RKO (cell line): ENCODE measurements at regions not wholly inside any gene's neighbourhood (a gene's known extent, or its start where the extent isn't known, plus 50 kb on each side); places are given as distances from the start of the nearest gene placed in this dataset.

Experiments
- DNase-seq: peaks from one replicate; pipeline ENCODE4 v3.0.0-alpha.2; 2016; ENCODE audit warnings: low spot score

DNA sequence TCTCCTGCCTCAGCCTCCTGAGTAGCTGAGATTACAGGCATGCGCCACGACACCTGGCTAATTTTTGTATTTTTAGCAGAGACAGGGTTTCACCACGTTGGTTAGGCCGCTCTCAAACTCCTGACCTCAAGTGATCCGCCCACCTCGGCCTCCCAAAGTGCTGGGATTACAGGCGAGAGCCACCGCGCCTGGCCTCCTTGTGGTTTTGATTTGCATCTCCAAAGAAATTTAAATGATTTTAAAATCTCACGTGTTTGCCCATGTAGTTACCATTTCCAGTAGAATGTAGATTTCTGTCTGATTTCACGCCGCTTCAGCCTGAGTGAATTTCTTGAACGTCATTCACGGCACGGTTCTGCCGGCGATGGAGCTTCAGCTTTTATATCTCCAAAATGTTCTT lies 55.8 kb downstream of the IGF2 start:
- no peak for DNase-seq

DNA sequence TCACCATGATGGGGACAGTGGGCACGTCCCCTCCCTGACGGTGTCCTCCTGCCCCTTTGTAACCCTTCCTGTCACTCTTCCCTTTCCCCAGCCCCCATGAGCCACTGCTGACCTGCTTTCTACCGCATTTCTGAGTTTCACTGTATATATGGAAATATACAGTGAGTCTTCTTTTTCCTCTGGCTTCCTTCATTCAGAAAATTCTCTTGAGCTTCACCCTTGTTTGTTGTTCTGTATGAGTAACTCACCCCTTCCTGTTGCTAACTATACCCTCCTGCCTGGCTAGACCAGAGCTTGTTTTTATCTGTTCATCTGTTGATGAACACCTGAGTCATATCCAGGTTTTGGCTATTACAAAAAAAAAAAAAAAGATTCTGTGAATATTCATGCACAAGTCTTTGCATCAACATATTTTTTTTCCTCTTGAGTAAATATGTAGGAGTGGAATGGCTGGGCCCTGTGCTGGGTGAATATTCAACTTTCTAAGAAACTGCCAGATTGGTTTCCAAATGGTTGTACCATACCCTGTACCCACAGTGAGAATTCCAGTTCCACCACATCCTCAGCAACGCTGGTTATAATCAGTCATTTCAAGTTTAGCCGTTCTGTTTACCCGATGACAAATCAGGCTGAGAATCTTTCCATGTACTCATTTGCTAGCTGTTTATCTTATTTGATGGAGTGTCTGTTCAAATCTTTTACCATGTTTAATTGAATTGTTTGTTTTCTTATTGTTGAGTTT lies 62.0 kb downstream of the IGF2 start:
- peak; percentile 51 for DNase-seq

DNA sequence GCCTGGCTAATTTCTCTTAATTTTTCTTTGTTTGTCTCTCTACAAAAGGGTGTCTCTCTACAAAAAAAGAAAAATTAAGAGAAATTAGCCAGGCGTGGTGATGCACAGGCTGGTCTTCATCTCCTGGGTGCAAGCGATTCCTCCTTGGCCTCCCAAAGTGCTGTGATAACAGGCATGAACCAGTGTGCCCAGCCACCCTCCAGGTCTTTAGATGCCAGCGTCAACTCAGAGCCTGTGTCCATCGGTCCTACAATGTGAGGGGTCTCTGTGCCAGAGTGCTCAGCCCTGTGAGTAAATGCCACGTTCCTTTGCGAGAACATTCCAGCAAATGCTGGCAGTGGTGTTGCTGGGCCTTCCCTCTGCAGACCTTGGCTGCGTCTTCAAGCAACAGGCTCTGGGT lies 62.7 kb downstream of the IGF2 start:
- DNase-seq, result no peak

DNA sequence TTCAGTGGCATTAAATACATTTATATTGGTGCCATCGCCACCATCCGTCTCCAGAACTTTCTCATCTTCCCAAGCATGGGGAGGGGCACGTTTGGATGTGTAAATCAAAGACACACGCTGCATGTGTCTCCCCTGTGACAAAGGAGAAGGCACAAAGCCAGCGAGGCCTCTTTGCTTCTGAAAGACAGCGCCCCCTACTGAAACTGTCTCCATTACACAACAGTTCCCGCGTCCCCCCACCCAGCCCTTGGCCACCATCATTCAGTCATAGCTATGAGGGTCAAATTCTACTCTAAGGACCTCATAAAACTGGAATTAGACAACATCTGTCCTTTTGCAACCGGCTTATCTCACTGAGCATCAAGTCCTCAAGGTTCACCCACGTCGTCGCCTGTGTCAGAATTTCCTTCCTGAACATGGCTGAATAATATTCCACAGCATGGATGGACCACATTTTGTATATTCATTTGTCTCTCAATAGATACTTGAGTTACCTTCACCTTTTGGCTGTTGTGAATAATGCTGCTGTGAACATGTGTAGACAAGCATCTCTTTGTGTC lies 64.8 kb downstream of the IGF2 start:
- no peak for DNase-seq

DNA sequence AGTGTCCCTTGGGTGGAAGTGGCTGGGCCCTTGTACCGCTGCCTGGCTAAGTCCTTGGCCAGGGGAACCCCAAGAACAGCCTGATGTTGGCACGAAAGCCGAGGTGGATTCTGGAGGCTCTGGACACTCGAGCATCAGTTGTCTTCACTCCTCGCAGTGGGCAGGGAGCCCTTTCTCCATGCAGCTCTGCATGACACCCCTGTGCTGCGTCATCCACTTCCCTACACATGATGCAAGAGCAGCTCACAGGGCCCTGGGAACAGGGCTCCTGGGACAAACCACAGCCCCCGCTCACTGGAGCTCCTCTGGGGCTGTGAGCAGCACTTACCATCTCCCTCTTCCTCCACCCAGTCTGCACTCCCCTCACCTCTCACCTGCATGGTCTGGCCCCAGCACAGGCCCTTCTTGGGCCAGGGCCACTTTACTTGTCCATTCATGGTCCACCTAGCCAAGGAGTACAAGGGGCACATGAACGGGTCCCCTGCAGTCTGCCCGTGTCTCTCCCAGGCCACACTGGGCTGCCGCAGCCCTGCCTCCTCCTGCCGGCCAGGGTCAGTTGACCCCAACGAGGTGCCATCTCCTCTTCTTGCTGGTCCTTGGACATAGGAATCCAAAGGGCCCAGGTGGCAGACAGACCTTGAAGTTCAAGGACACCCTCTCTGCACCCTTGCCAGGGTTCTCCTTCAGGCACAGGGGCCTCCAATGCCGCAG lies 66.5 kb downstream of the IGF2 start:
- DNase-seq, result no peak

DNA sequence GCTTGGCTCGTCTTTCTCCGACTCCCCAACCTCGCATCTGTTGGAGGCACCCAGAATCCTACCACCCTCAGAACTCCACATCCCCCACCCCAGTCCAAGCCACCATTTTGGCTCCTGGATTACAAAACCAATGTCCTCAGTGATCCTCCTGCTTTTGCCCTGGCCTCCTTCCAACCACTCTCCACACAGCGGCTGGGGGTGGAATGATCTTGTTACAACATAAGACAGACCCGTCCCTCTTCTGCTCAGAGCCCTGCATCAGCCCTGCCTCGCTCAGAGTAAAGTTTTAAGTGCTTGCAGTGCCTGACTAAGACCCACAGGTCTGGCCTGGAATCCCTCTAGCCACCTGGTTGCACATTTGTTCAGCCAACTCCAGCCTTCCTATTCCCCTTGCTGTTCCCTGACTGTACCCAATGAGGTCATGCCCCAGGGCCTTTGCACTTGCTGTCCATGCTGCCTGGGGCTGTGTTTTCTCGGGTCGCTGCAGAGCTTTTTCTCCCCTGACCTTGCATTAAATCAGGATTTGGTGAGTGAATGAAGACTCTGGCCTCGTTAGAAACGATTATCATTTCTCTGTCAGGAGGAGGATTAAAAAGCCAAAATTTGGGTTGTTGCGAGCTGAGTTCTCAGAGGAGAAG lies 67.3 kb downstream of the IGF2 start:
- no peak for DNase-seq
